AG09309 (cell line): ENCODE measurements at regions not wholly inside any gene's neighbourhood (a gene's known extent, or its start where the extent isn't known, plus 50 kb on each side); places are given as distances from the start of the nearest gene placed in this dataset.

ENCODE experiments used
- DNase-seq: peaks from one replicate; pipeline ENCODE4 v3.0.0-alpha.2; 2010; ENCODE audit warnings: low read depth
- H3K4me3 ChIP-seq: 2 replicates; pipeline ENCODE4 v1.5.1; 2011; ENCODE audit warnings: mild to moderate bottlenecking, low read depth, low read length, moderate library complexity; ENCODE audit not compliant: control insufficient read depth
- TF ChIP-seq, protein P1 (sequence below): IDR thresholded peaks from 2 replicates; pipeline ENCODE4 v1.5.1; 2011; ENCODE audit warnings: mild to moderate bottlenecking, low read depth, low read length, inconsistent platforms; ENCODE audit not compliant: insufficient read depth, control insufficient read depth; ENCODE audit errors: missing control alignments

- TF ChIP-seq, protein P1, sequence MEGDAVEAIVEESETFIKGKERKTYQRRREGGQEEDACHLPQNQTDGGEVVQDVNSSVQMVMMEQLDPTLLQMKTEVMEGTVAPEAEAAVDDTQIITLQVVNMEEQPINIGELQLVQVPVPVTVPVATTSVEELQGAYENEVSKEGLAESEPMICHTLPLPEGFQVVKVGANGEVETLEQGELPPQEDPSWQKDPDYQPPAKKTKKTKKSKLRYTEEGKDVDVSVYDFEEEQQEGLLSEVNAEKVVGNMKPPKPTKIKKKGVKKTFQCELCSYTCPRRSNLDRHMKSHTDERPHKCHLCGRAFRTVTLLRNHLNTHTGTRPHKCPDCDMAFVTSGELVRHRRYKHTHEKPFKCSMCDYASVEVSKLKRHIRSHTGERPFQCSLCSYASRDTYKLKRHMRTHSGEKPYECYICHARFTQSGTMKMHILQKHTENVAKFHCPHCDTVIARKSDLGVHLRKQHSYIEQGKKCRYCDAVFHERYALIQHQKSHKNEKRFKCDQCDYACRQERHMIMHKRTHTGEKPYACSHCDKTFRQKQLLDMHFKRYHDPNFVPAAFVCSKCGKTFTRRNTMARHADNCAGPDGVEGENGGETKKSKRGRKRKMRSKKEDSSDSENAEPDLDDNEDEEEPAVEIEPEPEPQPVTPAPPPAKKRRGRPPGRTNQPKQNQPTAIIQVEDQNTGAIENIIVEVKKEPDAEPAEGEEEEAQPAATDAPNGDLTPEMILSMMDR: no peak
- no peak for DNase-seq
- no peak overlapping the region for H3K4me3 ChIP-seq
These were observed 340.0 kb downstream of the SPRY2 start for GRCh38 chr13:80000684-80001509.

GRCh38 chr13:79999601-80000000 lies 341.3 kb downstream of the SPRY2 start:
- no peak for DNase-seq
- TF ChIP-seq, protein P1: no peak
- no peak overlapping the region for H3K4me3 ChIP-seq

DNA sequence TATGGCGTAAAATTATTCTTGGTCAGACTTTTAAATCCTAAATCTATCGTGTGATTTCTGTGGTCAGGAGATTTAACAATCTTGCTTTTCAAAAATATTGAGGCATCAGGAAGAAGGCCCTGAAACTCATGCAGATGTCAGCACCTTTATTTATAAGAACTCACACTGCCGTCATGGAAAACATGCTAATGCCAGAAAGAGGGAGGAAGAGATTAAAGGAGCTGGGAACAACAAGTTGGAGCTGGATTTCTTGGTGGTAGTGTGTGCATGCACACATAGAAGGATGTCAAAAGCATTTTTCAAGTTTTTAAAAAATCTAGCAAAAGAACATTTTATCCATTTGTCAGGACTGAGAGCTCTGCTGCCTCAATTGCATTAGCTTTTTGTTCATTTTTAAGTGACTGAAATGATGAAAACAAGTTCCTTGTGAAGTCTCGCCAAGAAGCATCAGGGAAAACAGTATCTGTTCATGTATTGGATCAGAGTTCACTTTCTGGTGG lies 342.5 kb downstream of the SPRY2 start:
- TF ChIP-seq, protein P1: no peak
- DNase-seq: no peak

GRCh38 chr13:79997244-79997643 lies 343.7 kb downstream of the SPRY2 start:
- TF ChIP-seq, protein P1: no peak

More for the DNA sequence above, 342.5 kb downstream of the SPRY2 start:
- no peak overlapping the region for H3K4me3 ChIP-seq

GRCh38 chr13:79995334-79995733 lies 345.6 kb downstream of the SPRY2 start:
- TF ChIP-seq, protein P1: no peak
- no peak overlapping the region for H3K4me3 ChIP-seq
- DNase-seq: peak; percentile 63

More at GRCh38 chr13:79997244-79997643, 343.7 kb downstream of the SPRY2 start:
- no peak overlapping the region for H3K4me3 ChIP-seq
- DNase-seq: no peak

- H3K4me3 ChIP-seq: no peak overlapping the region
- no peak for DNase-seq
- TF ChIP-seq, protein P1: no peak
These were observed 348.8 kb downstream of the SPRY2 start for GRCh38 chr13:79992111-79992510.
